DND-41 (cell line): ENCODE measurements at regions not wholly inside any gene's neighbourhood (a gene's known extent, or its start where the extent isn't known, plus 50 kb on each side); places are given as distances from the start of the nearest gene placed in this dataset.

Experiments
- ATAC-seq: fragments of 200-7000 bp; cut with Tn5 transposase; 3 replicates; pipeline ENCODE4 v1.9.1; 2021; ENCODE audit warnings: low read depth; ENCODE audit not compliant: insufficient read depth
- DNase-seq: peaks from one replicate; pipeline ENCODE4 v3.0.0-alpha.2; 2020
- H2AFZ ChIP-seq: 2 replicates; pipeline ENCODE4 v1.6.0; 2012; ENCODE audit warnings: low read depth, low read length
- H3K27ac ChIP-seq: 2 replicates; pipeline ENCODE4 v1.5.1; 2012; ENCODE audit warnings: low read length, inconsistent platforms
- H3K27me3 ChIP-seq: fragments of 200-600 bp; sonication (generic); 2 replicates; pipeline ENCODE4 v1.6.0; 2012; ENCODE audit warnings: low read length, mild to moderate bottlenecking, inconsistent platforms; ENCODE audit not compliant: insufficient read depth, poor library complexity
- H3K36me3 ChIP-seq: 2 replicates; pipeline ENCODE4 v1.5.1; 2012; ENCODE audit warnings: low read length, inconsistent platforms; ENCODE audit not compliant: insufficient read depth
- H3K4me1 ChIP-seq: 2 replicates; pipeline ENCODE4 v1.5.1; 2012; ENCODE audit warnings: mild to moderate bottlenecking, low read length; ENCODE audit not compliant: insufficient read depth
- H3K4me2 ChIP-seq: 2 replicates; pipeline ENCODE4 v1.6.0; 2012; ENCODE audit warnings: mild to moderate bottlenecking, moderate library complexity, low read length, inconsistent platforms; ENCODE audit not compliant: insufficient read depth
- H3K4me3 ChIP-seq, 2 experiments: fragments of 200-600 bp in 1 of 2; shearing (Covaris generic) in 1 of 2; 2 replicates each; pipeline ENCODE4 v1.5.1; 2012 to 2016; ENCODE audit warnings: inconsistent platforms in 2 of 2, low read length in 2 of 2, mild to moderate bottlenecking in 2 of 2, low read depth in 1 of 2, moderate library complexity in 1 of 2
- H3K79me2 ChIP-seq: 2 replicates; pipeline ENCODE4 v1.6.0; 2012; ENCODE audit warnings: low read length, inconsistent platforms; ENCODE audit not compliant: insufficient read depth
- H3K9ac ChIP-seq: 2 replicates; pipeline ENCODE4 v1.6.0; 2012; ENCODE audit warnings: low read depth, mild to moderate bottlenecking, inconsistent platforms, low read length, moderate library complexity
- H3K9me3 ChIP-seq: 2 replicates; pipeline ENCODE4 v1.5.1; 2012; ENCODE audit warnings: low read length, moderate library complexity, mild to moderate bottlenecking, inconsistent platforms; ENCODE audit not compliant: insufficient read depth, severe bottlenecking
- H4K20me1 ChIP-seq: 2 replicates; pipeline ENCODE4 v1.6.0; 2012; ENCODE audit warnings: low read length; ENCODE audit not compliant: insufficient read depth
- EZH2 ChIP-seq: IDR thresholded peaks from 3 replicates; pipeline ENCODE4 v1.6.1; 2012; ENCODE audit warnings: borderline replicate concordance, low read depth, mild to moderate bottlenecking, moderate library complexity, low read length, inconsistent platforms; ENCODE audit not compliant: severe bottlenecking
- TF ChIP-seq, protein P1 (sequence below): IDR thresholded peaks from 2 replicates; pipeline ENCODE4 v1.5.1; 2012; ENCODE audit warnings: borderline replicate concordance, low read length, moderate library complexity, mild to moderate bottlenecking; ENCODE audit not compliant: poor library complexity, severe bottlenecking; ENCODE audit errors: extremely low read depth

DNA sequence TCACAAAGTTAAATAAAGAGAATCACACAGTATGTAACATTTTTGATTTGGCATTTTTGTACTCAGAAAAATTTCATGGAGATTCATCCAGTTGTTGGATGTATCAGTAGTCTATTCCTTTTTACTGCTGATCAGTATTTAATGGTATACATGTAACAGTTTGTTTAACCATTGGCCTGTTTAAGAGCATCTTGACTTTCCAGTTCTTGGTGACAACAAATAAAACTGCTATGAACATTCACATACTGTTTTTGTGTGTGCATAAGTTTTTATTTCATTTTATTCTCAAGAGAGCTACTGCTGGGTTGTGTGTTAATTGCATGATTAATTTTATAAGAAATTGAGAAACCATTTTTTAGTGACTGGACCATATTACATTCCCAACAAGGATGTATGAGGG lies 694.5 kb upstream of the RAB6C start:
- H3K9ac ChIP-seq, result no peak overlapping the region
- DNase-seq (no peak), ATAC-seq (no peak)
- H3K4me2 ChIP-seq, result no peak overlapping the region
- H3K36me3 ChIP-seq, result no peaks in the 10 kb centered on the region
- no peak for TF ChIP-seq EZH2
- TF ChIP-seq, protein P1, sequence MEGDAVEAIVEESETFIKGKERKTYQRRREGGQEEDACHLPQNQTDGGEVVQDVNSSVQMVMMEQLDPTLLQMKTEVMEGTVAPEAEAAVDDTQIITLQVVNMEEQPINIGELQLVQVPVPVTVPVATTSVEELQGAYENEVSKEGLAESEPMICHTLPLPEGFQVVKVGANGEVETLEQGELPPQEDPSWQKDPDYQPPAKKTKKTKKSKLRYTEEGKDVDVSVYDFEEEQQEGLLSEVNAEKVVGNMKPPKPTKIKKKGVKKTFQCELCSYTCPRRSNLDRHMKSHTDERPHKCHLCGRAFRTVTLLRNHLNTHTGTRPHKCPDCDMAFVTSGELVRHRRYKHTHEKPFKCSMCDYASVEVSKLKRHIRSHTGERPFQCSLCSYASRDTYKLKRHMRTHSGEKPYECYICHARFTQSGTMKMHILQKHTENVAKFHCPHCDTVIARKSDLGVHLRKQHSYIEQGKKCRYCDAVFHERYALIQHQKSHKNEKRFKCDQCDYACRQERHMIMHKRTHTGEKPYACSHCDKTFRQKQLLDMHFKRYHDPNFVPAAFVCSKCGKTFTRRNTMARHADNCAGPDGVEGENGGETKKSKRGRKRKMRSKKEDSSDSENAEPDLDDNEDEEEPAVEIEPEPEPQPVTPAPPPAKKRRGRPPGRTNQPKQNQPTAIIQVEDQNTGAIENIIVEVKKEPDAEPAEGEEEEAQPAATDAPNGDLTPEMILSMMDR, result no peak
- no peak overlapping the region for H3K4me3 ChIP-seq
- H3K27ac ChIP-seq, result no peak overlapping the region
- H3K79me2 ChIP-seq, result no peaks in the 10 kb centered on the region
- H3K4me1 ChIP-seq, result no peaks in the 10 kb centered on the region
- no peaks in the 10 kb centered on the region for H3K27me3 ChIP-seq
- no peaks in the 10 kb centered on the region for H4K20me1 ChIP-seq
- H2AFZ ChIP-seq, result no peak overlapping the region
- no peaks in the 10 kb centered on the region for H3K9me3 ChIP-seq

DNA sequence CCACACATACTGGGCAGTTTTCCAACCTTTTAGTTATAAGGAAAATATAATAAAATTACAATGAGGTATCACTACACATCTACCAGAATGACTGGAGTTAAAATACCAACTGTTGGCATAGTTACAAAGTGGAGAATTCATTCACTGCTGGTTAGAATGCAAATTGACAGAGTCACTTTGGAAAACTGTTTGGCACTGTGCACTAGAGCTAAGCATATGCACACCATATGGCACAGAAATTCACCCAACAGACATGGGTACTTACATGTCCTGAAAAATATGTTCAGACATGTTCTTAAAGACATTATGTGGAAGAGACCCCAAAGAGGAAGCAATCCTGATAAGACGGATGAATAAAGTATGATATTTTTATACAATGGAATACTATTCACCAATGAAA lies 686.1 kb upstream of the RAB6C start:
- no peak overlapping the region for H3K27ac ChIP-seq
- no peaks in the 10 kb centered on the region for H4K20me1 ChIP-seq
- H3K36me3 ChIP-seq, result no peaks in the 10 kb centered on the region
- H3K4me1 ChIP-seq, result no peaks in the 10 kb centered on the region
- TF ChIP-seq, protein P1, result no peak
- TF ChIP-seq EZH2, result no peak
- no peak overlapping the region for H3K4me3 ChIP-seq
- no peaks in the 10 kb centered on the region for H3K27me3 ChIP-seq
- ATAC-seq, result no peak
- H3K9me3 ChIP-seq, result peaks cover 6% of the 10 kb centered on the region
- H3K79me2 ChIP-seq, result no peaks in the 10 kb centered on the region
- H3K4me2 ChIP-seq, result no peak overlapping the region
- H2AFZ ChIP-seq, result no peak overlapping the region
- H3K9ac ChIP-seq, result no peak overlapping the region
- no peak for DNase-seq

DNA sequence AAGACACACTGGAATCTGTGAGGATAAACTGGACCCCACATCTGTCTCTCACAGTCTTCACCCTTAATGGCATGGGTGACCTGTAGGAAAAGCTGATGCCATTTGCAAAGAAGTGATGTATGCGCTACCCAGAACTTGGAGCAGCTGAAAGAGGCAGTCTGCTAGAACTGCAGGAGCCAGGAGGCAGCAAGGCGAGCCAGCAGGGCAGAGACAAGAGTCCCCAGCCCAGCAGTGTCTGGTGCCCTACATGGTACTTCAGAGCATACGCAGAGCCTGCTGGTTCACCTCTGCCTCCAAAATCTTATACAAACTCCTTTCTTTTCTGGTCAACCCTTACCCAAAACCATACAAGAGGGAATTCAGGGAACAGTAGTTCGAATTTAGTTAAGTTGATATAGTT lies 683.1 kb upstream of the RAB6C start:
- Histone ChIP-seq H3K9me3 (no peaks in the 10 kb centered on the region), H3K9ac (no peak overlapping the region), H2AFZ (no peak overlapping the region), H3K4me3 (no peak overlapping the region), H4K20me1 (no peaks in the 10 kb centered on the region), H3K27me3 (no peaks in the 10 kb centered on the region), H3K79me2 (no peaks in the 10 kb centered on the region), H3K4me1 (no peaks in the 10 kb centered on the region), H3K27ac (no peak overlapping the region), H3K36me3 (no peaks in the 10 kb centered on the region), H3K4me2 (no peak overlapping the region)
- no peak for TF ChIP-seq EZH2
- TF ChIP-seq, protein P1, result no peak
- DNase-seq (no peak), ATAC-seq (no peak)

DNA sequence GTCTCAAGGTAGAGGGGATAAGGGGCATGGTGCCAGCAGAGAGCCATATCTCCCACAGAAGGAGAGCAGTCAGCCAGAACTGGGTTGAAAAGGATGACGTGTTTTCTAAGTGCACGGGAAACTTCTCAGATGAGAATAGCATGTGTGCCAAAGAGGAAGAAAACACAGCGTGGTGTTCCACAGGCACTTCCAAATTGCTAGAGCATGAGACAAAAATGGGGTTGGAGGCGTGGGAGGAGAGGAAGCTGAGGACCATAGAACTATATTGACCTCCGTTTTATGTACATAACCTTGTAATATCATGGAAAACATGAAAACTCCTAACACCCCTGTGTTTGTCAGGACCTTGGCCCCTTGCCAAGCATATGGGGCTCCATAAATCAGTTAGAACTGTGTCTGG lies 682.7 kb upstream of the RAB6C start:
- no peak overlapping the region for H3K4me3 ChIP-seq
- H3K27ac ChIP-seq, result no peak overlapping the region
- DNase-seq (no peak), ATAC-seq (no peak)
- H3K4me1 ChIP-seq, result no peaks in the 10 kb centered on the region
- no peaks in the 10 kb centered on the region for H3K27me3 ChIP-seq
- H3K9me3 ChIP-seq, result no peaks in the 10 kb centered on the region
- TF ChIP-seq, protein P1, result no peak
- no peak for TF ChIP-seq EZH2
- H3K36me3 ChIP-seq, result no peaks in the 10 kb centered on the region
- no peak overlapping the region for H3K9ac ChIP-seq
- H3K4me2 ChIP-seq, result no peak overlapping the region
- no peaks in the 10 kb centered on the region for H3K79me2 ChIP-seq
- no peak overlapping the region for H2AFZ ChIP-seq
- no peaks in the 10 kb centered on the region for H4K20me1 ChIP-seq
